Muscle layer of colon (tissue), 2 donors: ENCODE measurements at regions not wholly inside any gene's neighbourhood (a gene's known extent, or its start where the extent isn't known, plus 50 kb on each side); places are given as distances from the start of the nearest gene placed in this dataset.

ENCODE experiments used
- H3K27ac ChIP-seq: one replicate; pipeline ENCODE4 v1.7.0; 2013; ENCODE audit warnings: low read depth, mild to moderate bottlenecking, low read length, moderate library complexity
- H3K27me3 ChIP-seq, 2 donors: one replicate each; pipeline ENCODE4 v1.7.0; 2013; ENCODE audit warnings: low read length in 2 of 2, mild to moderate bottlenecking in 2 of 2; ENCODE audit not compliant: insufficient read depth in 2 of 2, control insufficient read depth in 1 of 2
- H3K36me3 ChIP-seq: one replicate; pipeline ENCODE4 v1.7.0; 2013; ENCODE audit warnings: mild to moderate bottlenecking, low read length; ENCODE audit not compliant: insufficient read depth
- H3K4me1 ChIP-seq: one replicate; pipeline ENCODE4 v1.7.0; 2013; ENCODE audit warnings: mild to moderate bottlenecking, low read length; ENCODE audit not compliant: insufficient read depth
- H3K4me3 ChIP-seq, 2 donors: one replicate each; pipeline ENCODE4 v1.7.0; 2013; ENCODE audit warnings: low read length in 2 of 2, low read depth in 1 of 2, mild to moderate bottlenecking in 1 of 2, moderate library complexity in 1 of 2
- H3K9ac ChIP-seq: one replicate; pipeline ENCODE4 v1.7.0; 2013; ENCODE audit warnings: low read length
- H3K9me3 ChIP-seq: one replicate; pipeline ENCODE4 v1.7.0; 2013; ENCODE audit warnings: mild to moderate bottlenecking, low read length
- donor health status: abdominal sarcoma.
- donor health status: Adenocarcinoma of cecum.

DNA sequence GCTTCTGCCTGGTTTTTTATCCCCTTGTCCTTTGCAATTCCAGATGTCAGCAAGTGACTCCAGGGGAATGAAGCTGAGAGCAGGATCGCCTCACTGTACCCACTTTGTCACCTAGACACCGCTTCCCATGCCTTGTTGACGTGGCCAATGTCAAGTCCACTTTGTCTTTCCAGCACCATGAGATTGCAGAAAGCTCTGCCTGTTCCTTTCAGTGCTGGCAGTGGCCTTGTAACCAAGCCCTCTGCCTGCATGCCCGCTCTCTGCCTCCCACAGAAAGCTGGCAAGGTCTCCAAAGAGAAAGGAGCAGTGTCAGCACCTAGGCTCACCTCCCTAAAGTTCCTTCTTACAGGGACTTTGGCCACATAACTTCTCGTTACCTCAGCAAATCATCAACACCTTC lies 282.2 kb upstream of the ST6GAL2 start:
- H3K4me1 ChIP-seq, result no peaks in the 10 kb centered on the region
- no peak overlapping the region for H3K9ac ChIP-seq
- no peaks in the 10 kb centered on the region for H3K27me3 ChIP-seq
- H3K27ac ChIP-seq, result no peak overlapping the region
- no peaks in the 10 kb centered on the region for H3K36me3 ChIP-seq
- no peak overlapping the region for H3K4me3 ChIP-seq
- no peaks in the 10 kb centered on the region for H3K9me3 ChIP-seq

DNA sequence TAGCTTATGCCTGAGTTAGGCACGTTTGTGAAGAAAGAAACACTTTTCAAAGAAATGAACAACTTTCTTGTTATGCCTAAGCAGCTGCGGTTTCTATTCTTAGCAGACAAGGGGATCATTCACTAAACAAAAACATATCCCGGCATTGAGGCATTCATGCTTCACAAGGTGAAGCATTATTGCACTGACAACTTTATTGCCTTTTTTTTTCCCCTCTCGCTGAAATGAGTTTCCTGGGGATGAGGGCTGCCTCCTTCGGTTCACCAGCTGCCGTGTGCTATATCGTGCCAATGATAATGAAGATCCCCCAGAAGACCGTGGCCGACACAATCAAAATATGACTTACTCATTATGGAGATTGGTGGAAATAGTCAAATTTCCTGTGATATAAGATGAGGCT lies 288.2 kb upstream of the ST6GAL2 start:
- Histone ChIP-seq H3K27me3 (no peaks in the 10 kb centered on the region), H3K4me3 (no peak overlapping the region), H3K4me1 (no peaks in the 10 kb centered on the region), H3K9ac (no peak overlapping the region), H3K36me3 (no peaks in the 10 kb centered on the region), H3K27ac (no peak overlapping the region), H3K9me3 (no peaks in the 10 kb centered on the region)

DNA sequence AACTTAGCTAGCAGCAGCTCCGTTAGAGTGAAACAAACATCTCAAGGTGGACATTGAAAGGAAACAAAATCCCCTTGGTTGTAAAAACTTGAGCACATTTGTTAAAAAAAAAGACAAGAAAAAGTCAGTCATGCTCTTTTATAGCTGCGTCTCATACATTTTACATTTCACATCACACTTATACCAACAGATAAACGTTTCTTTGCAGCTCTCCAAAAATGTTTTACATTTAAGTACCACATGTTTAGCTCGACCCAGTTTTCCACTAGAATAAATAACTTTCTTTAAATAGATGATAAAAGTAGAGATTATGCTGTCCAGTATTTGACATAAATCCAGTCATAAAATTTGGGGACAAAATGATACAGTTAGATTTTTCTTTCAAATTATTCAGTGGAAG lies 297.0 kb upstream of the ST6GAL2 start:
- Histone ChIP-seq H3K27ac (no peak overlapping the region), H3K9ac (no peak overlapping the region), H3K4me3 (no peak overlapping the region), H3K36me3 (no peaks in the 10 kb centered on the region), H3K4me1 (no peaks in the 10 kb centered on the region), H3K27me3 (no peaks in the 10 kb centered on the region), H3K9me3 (no peaks in the 10 kb centered on the region)

DNA sequence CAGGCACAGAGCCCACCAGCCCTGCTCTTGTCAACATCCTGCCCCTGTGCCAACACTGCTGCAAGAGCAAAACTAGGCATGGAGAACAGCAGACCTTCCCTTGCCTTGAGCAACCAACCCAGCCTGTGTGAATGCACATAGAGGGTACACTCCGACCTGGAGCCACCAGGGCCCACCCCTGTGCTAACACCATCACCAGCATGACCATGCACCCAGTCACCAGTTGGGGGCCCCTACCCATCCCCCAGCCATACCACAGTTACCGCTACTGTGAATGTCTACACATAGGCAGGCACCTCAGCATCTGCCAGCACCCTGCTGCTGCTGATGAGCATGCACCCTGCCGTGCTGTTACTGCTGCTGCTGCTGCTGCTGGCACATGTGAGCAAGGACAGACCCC lies 301.9 kb upstream of the ST6GAL2 start:
- Histone ChIP-seq H3K27me3 (no peaks in the 10 kb centered on the region), H3K36me3 (no peaks in the 10 kb centered on the region), H3K9ac (no peak overlapping the region), H3K4me1 (no peaks in the 10 kb centered on the region), H3K4me3 (no peak overlapping the region), H3K9me3 (no peaks in the 10 kb centered on the region), H3K27ac (no peak overlapping the region)

GRCh38 chr2:107195631-107196030 lies 309.7 kb upstream of the ST6GAL2 start:
- Histone ChIP-seq H3K27me3 (no peaks in the 10 kb centered on the region), H3K9me3 (no peaks in the 10 kb centered on the region), H3K4me1 (no peaks in the 10 kb centered on the region), H3K4me3 (no peak overlapping the region), H3K9ac (no peak overlapping the region), H3K36me3 (no peaks in the 10 kb centered on the region), H3K27ac (no peak overlapping the region)

- Histone ChIP-seq H3K4me3 (no peak overlapping the region), H3K9ac (no peak overlapping the region), H3K4me1 (no peaks in the 10 kb centered on the region), H3K27me3 (no peaks in the 10 kb centered on the region), H3K27ac (no peak overlapping the region), H3K36me3 (no peaks in the 10 kb centered on the region), H3K9me3 (no peaks in the 10 kb centered on the region)
Measured at GRCh38 chr2:107197594-107198294, 311.8 kb upstream of the ST6GAL2 start.

- Histone ChIP-seq H3K4me1 (no peaks in the 10 kb centered on the region), H3K9ac (no peak overlapping the region), H3K4me3 (no peak overlapping the region), H3K9me3 (no peaks in the 10 kb centered on the region), H3K36me3 (no peaks in the 10 kb centered on the region), H3K27ac (no peak overlapping the region), H3K27me3 (no peaks in the 10 kb centered on the region)
Measured at GRCh38 chr2:107202962-107203591, 317.1 kb upstream of the ST6GAL2 start.

- Histone ChIP-seq H3K27me3 (no peaks in the 10 kb centered on the region), H3K36me3 (no peaks in the 10 kb centered on the region), H3K9me3 (no peaks in the 10 kb centered on the region), H3K9ac (no peak overlapping the region), H3K27ac (no peak overlapping the region), H3K4me3 (no peak overlapping the region), H3K4me1 (no peaks in the 10 kb centered on the region)
Measured at GRCh38 chr2:107215401-107216350, 329.7 kb upstream of the ST6GAL2 start.

- H3K9me3 ChIP-seq, result no peaks in the 10 kb centered on the region
- no peak overlapping the region for H3K27ac ChIP-seq
- H3K9ac ChIP-seq, result no peak overlapping the region
- no peaks in the 10 kb centered on the region for H3K27me3 ChIP-seq
- H3K4me1 ChIP-seq, result no peaks in the 10 kb centered on the region
- no peaks in the 10 kb centered on the region for H3K36me3 ChIP-seq
- no peak overlapping the region for H3K4me3 ChIP-seq
Measured at GRCh38 chr2:107218208-107218607, 332.2 kb upstream of the ST6GAL2 start.

DNA sequence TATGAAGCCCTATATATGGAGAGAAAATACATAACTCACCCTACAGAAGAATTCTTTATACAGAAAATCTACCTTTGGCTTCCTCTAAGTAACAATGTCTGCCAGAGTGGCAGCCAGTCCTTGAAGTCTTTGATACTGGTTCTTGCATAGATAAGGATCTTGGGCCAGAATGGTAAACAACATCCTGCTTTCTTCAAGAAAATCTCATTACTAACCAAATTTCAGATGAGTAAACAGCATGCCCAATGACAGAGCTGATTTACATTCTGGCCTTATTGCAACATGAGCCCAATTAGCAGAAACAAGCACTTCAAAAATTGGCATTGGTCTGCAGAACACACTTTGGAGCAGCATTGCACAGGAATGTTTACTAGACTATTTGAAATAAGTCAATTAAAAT lies 336.5 kb upstream of the ST6GAL2 start:
- Histone ChIP-seq H3K27me3 (no peaks in the 10 kb centered on the region), H3K4me3 (no peak overlapping the region), H3K27ac (no peak overlapping the region), H3K36me3 (no peaks in the 10 kb centered on the region), H3K9ac (no peak overlapping the region), H3K9me3 (no peaks in the 10 kb centered on the region), H3K4me1 (no peaks in the 10 kb centered on the region)

GRCh38 chr2:107235491-107236254 lies 349.7 kb upstream of the ST6GAL2 start:
- no peaks in the 10 kb centered on the region for H3K36me3 ChIP-seq

More at GRCh38 chr2:107235491-107236254, 349.7 kb upstream of the ST6GAL2 start:
- no peaks in the 10 kb centered on the region for H3K27me3 ChIP-seq
- H3K4me1 ChIP-seq, result no peaks in the 10 kb centered on the region
- no peak overlapping the region for H3K4me3 ChIP-seq
- no peak overlapping the region for H3K9ac ChIP-seq
- no peaks in the 10 kb centered on the region for H3K9me3 ChIP-seq
- H3K27ac ChIP-seq, result no peak overlapping the region
